ENCODE measurements at regions not wholly inside any gene's neighbourhood (a gene's known extent, or its start where the extent isn't known, plus 50 kb on each side); places are given as distances from the start of the nearest gene placed in this dataset.

- TF ChIP-seq CTCF (IDR thresholded peaks at IDR 0.05; ENCODE audit: low read depth, low read length): no peak
- no peak for DNase-seq (ENCODE audit: low read depth in 2 of 2)
- H3K4me3 ChIP-seq (replicated peaks in 1 of 2; ENCODE audit: low read depth in 2 of 2, low read length in 2 of 2): no peak overlapping the region
These were observed 68.5 kb upstream of the NXT1 start for GRCh38 chr20:23282111-23282510.

- no peak for DNase-seq (ENCODE audit: low read depth in 2 of 2)
- no peak for TF ChIP-seq CTCF (IDR thresholded peaks at IDR 0.05; ENCODE audit: low read depth, low read length)
- no peak overlapping the region for H3K4me3 ChIP-seq (replicated peaks in 1 of 2; ENCODE audit: low read depth in 2 of 2, low read length in 2 of 2)
These were observed 70.8 kb upstream of the NXT1 start for GRCh38 chr20:23279836-23280235.

DNA sequence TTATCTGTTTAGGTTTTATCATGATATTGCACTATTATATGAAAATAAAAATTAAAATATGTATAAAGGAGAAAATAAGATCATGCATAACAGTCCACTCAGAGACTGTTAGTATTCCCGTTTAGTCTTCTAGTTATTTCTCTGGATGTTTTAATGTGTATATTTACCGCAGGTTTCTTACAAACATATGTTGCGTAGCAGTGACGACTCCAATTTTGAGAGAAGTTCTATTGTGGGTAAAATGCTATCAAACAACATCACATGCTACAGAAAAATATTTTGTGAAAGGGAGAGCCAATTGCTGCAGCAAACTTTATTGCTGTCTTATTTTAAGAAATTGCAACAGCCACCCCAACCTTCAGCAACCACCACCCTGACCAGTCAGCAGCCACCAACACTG, 72.4 kb upstream of the NXT1 start:
- no peak for TF ChIP-seq CTCF (IDR thresholded peaks at IDR 0.05; ENCODE audit: low read depth, low read length)
- DNase-seq (ENCODE audit: low read depth in 2 of 2): no peak
- no peak overlapping the region for H3K4me3 ChIP-seq (replicated peaks in 1 of 2; ENCODE audit: low read depth in 2 of 2, low read length in 2 of 2)

DNA sequence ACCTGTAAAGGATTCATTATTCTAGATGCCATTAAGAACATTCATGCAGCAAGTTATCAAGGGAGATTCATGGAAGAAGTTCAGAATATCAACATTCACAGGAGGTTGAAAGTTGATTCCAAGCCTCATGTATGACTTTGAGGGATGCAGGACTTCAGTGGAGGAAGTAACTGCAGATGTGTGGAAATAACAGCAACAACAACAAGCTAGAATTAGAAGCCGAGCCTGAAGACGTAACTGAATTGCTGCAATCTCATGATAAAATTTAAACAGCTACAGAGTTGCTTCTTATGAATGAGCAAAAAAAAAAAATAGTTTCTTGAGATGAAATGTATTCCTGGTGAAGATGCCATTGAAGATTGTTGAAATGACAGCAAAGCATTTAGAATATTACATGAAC, 73.3 kb upstream of the NXT1 start:
- no peak for DNase-seq (ENCODE audit: low read depth in 2 of 2)
- TF ChIP-seq CTCF (IDR thresholded peaks at IDR 0.05; ENCODE audit: low read depth, low read length): no peak
- no peak overlapping the region for H3K4me3 ChIP-seq (replicated peaks in 1 of 2; ENCODE audit: low read depth in 2 of 2, low read length in 2 of 2)

- TF ChIP-seq CTCF (IDR thresholded peaks at IDR 0.05; ENCODE audit: low read depth, low read length): no peak
- DNase-seq (ENCODE audit: low read depth in 2 of 2): no peak
- H3K4me3 ChIP-seq (replicated peaks in 1 of 2; ENCODE audit: low read depth in 2 of 2, low read length in 2 of 2): no peak overlapping the region
These were observed 76.8 kb upstream of the NXT1 start for GRCh38 chr20:23273776-23274175.

GRCh38 chr20:23272176-23273029, 78.2 kb upstream of the NXT1 start:
- H3K4me3 ChIP-seq (replicated peaks in 1 of 2; ENCODE audit: low read depth in 2 of 2, low read length in 2 of 2): no peak overlapping the region
- no peak for DNase-seq (ENCODE audit: low read depth in 2 of 2)
- TF ChIP-seq CTCF (IDR thresholded peaks at IDR 0.05; ENCODE audit: low read depth, low read length): no peak

Data from cardiac fibroblast (primary cell).